HEK293 (cell line): ENCODE measurements at regions not wholly inside any gene's neighbourhood (a gene's known extent, or its start where the extent isn't known, plus 50 kb on each side); places are given as distances from the start of the nearest gene placed in this dataset.

Experiments
- ATF2 ChIP-seq: fragments of 450-650 bp; formaldehyde crosslinking; IDR thresholded peaks from 2 replicates; pipeline ENCODE4 v1.5.1; 2016; ENCODE audit warnings: missing biosample characterization, missing genetic modification characterization, low read depth
- MZF1 ChIP-seq: fragments of 450-650 bp; formaldehyde crosslinking; IDR thresholded peaks from 2 replicates; pipeline ENCODE4 v1.5.1; 2017; ENCODE audit warnings: missing biosample characterization, missing genetic modification characterization, borderline replicate concordance

- TF ChIP-seq ATF2 (tag by site-specific recombination) (no peak), MZF1 (tag by site-specific recombination) (no peak)
Observed at GRCh38 chr4:175999944-176000343, 65.7 kb upstream of the WDR17 start.
